Aorta (tissue), 5 donors: ENCODE measurements at regions not wholly inside any gene's neighbourhood (a gene's known extent, or its start where the extent isn't known, plus 50 kb on each side); places are given as distances from the start of the nearest gene placed in this dataset.

Source experiments
- ATAC-seq: fragments of 200-7000 bp; cut with Tn5 transposase; one replicate; pipeline ENCODE4 v1.9.1; 2022; ENCODE audit warnings: moderate library complexity; ENCODE audit not compliant: low FRiP score
- DNase-seq, 2 donors: peaks; one replicate each; pipeline ENCODE4 v3.0.0-alpha.2; 2020
- H3K27ac ChIP-seq, 2 donors: one replicate each; pipeline ENCODE4 v1.5.1; 2013; ENCODE audit warnings: low read length in 2 of 2, mild to moderate bottlenecking in 2 of 2, moderate library complexity in 2 of 2, control low read depth in 1 of 2, inconsistent platforms in 1 of 2, low read depth in 1 of 2
- H3K27me3 ChIP-seq, 2 donors: one replicate each; pipeline ENCODE4 v1.6.1; 2013; ENCODE audit warnings: control low read depth in 1 of 2, low read length in 1 of 2, mild to moderate bottlenecking in 1 of 2, moderate library complexity in 1 of 2; ENCODE audit not compliant: insufficient read depth in 2 of 2, control insufficient read depth in 1 of 2
- H3K36me3 ChIP-seq, 2 donors: one replicate each; pipeline ENCODE4 v1.6.1; 2013; ENCODE audit warnings: control low read depth in 1 of 2, low read length in 1 of 2, mild to moderate bottlenecking in 1 of 2; ENCODE audit not compliant: insufficient read depth in 2 of 2, control insufficient read depth in 1 of 2
- H3K4me1 ChIP-seq, 2 donors: one replicate each; pipeline ENCODE4 v1.6.1; 2013; ENCODE audit warnings: low read length in 2 of 2, control low read depth in 1 of 2, mild to moderate bottlenecking in 1 of 2, moderate library complexity in 1 of 2; ENCODE audit not compliant: insufficient read depth in 2 of 2, control insufficient read depth in 1 of 2
- H3K4me3 ChIP-seq, 2 donors: one replicate each; pipeline ENCODE4 v1.5.1; 2013; ENCODE audit warnings: low read length in 2 of 2, control low read depth in 1 of 2, mild to moderate bottlenecking in 1 of 2
- H3K9me3 ChIP-seq: one replicate; pipeline ENCODE4 v1.6.1; 2013; ENCODE audit warnings: mild to moderate bottlenecking, low read length; ENCODE audit not compliant: control insufficient read depth
- WGBS, 2 donors: extraction: QIAGEN DNeasy Blood & Tissue Kit; methylation state at CpG; one replicate each; pipeline ENCODE4 v1.1.7; 2013; 5-methylcytosine and 5-hydroxymethylcytosine counted together
- intact Hi-C, 2 donors: fragments of 100-400 bp; cut with DNase I; formaldehyde crosslinking; loops; one replicate each; pipeline versions ENCODE4 v1.14.2 to v1.15.0; 2022
- donor health status: healthy with polysubstance abuse.
- donor health status: Bipolar disorder and iron deficiency.
- donor health status: DM: no; HTN: no; CAD: no.
- donor health status: DM: no; HTN: no; CAD: no.
- donor health status: DM: yes; HTN: yes; CAD: no.

DNA sequence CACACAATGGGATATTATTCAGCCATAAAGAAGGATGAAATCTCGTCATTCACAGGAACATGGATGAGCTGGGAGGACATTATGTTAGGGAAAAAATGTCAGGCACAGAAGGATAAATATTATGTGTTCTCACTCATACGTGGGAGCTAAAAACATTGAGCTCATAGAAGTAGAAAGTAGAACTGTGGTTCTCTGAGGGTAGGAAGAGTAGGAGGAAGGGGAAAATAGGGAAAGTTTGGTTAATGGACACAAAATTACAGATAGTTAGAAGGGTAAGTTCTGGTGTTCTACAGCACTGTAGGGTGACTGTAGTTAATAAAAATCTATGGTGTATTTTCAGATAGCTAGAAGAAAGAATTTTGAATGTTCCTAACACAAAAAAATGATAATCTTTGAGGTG lies 102.6 kb upstream of the LIPC start:
- DNase-seq (no peak), ATAC-seq (no peak)
- no peaks in the 10 kb centered on the region for H3K36me3 ChIP-seq
- H3K27me3 ChIP-seq, result no peaks in the 10 kb centered on the region
- H3K4me3 ChIP-seq, result no peak overlapping the region
- H3K9me3 ChIP-seq, result no peaks in the 10 kb centered on the region
- intact Hi-C loops, result no loop called here
- H3K4me1 ChIP-seq, result peaks cover 0 to 4% of the 10 kb centered on the region in 2 donors
- no peak overlapping the region for H3K27ac ChIP-seq
- WGBS, 2 donors, result 49 to 55% methylated on average over 2 of the region's 2 CpGs

DNA sequence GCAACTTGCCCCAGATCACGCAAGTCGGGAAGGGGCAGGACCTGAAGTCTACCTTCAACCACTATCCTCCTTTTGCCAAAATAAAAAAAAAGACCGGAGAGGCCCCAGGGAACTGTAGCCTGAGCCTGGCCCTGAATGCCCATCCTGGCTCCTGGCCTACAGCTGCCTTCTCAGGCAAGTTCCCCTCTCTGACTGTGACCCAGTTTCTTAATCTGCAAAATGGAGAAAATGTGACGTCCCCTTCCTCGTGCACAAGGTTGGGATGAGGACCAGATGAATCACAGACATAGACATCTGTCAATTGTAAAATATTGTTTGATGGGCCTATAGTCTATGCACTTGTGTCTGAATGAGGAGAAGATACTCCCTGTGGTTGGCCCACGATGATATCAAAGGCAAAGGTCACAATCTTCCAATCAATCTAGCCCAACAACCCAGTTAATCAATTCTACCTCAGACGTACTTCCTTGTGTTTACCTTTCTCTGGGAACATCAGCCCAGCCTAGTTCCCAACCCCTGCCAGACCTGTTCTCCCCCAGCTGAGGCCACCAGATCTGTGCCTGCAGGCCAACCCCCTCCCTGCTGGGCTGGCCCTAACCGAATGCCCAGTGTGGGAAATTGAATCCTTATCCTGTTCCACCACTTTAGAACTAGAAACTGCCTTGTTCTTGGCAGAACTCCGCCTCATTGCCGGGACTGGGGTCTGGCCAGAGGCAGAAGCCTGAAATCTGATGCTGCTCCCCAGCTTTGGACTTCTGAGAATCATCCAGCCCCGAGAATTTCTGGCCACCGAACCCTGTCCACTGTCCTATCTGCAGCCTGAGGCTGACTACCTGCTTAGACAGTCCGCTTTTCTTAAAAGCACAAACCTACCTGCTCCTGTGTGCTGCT lies 101.8 kb upstream of the LIPC start:
- DNase-seq, result peak in 1 of 2 donors; percentile 62
- H3K36me3 ChIP-seq, result no peaks in the 10 kb centered on the region
- no peak for ATAC-seq
- no peak overlapping the region for H3K4me3 ChIP-seq
- peaks cover 0 to 4% of the 10 kb centered on the region in 2 donors for H3K4me1 ChIP-seq
- WGBS, 2 donors, result 55 to 59% methylated on average over 13 of the region's 13 CpGs
- no peaks in the 10 kb centered on the region for H3K27me3 ChIP-seq
- no peaks in the 10 kb centered on the region for H3K9me3 ChIP-seq
- H3K27ac ChIP-seq, result no peak overlapping the region
- intact Hi-C loops, result loop anchor here in 1 of 2 donors (10.0 kb wide), 1 partner anchor 115 kb away; no protein-coding TSS in a partner anchor

DNA sequence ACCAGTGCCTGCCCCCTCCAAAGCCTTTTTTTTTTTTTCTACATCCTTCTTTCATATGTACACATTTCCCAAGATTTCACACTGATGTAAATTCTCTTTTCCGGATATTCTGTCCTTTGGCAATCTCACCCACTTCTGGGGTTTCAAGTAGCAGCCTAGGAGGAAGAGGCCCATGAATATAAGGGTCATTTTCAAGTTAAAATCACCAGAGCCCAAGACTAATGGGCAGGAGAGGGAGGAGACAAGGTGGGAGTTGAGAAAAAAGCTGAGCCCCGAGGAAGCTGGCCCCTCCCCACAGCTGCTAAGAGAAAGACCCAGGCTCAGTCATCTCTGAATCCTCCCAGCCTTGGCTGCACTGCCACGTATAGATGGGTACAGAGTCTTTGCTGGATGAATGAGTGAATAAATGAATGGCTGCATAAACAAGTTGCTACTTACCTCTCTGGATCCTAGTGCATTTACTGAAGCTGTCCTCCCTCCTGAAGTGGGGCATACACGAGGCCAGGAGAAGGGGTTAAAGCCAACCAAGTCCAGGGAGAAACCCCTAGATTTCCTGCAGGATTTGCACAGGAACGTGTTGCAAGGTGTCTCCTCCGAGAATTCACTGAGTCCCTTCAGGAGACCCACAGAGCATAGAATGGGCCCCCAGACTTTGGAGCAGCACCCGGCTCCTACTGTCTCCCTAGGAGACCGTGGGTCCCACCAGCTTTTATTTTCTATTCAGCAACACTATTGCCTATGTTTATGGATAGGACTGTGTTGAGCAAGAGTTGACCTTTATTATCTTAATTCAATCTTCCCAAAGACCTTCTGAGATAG lies 100.8 kb upstream of the LIPC start:
- no peaks in the 10 kb centered on the region for H3K27me3 ChIP-seq
- 63 to 65% methylated on average over 8 of the region's 8 CpGs for WGBS, 2 donors
- no peak overlapping the region for H3K4me3 ChIP-seq
- ATAC-seq (no peak), DNase-seq (no peak)
- H3K9me3 ChIP-seq, result no peaks in the 10 kb centered on the region
- intact Hi-C loops, result loop anchor here in 1 of 2 donors (10.0 kb wide), 1 partner anchor 114 kb away; no protein-coding TSS in a partner anchor
- no peaks in the 10 kb centered on the region for H3K36me3 ChIP-seq
- H3K27ac ChIP-seq, result no peak overlapping the region
- H3K4me1 ChIP-seq, result peaks cover 0 to 4% of the 10 kb centered on the region in 2 donors

DNA sequence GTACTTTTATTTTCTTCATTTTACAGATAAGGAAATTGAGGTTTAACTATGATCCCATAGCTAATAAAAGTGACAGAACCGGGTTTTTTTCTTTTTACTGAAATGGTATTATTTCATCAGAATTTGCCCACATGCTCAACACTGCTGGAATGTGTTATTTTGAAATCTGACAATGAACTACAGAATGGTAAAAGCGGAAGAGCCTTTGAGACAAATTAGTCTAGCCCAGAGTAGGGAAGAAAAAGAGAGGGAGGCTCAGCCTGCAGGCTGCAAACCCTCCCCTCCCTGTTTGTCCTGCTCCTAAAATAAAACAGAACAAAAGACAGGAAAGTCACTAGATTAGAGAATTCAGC lies 100.3 kb upstream of the LIPC start:
- Histone ChIP-seq H3K27ac (peak overlapping the region in 1 of 2 donors; percentile 7), H3K4me1 (peaks cover 0 to 4% of the 10 kb centered on the region in 2 donors), H3K36me3 (no peaks in the 10 kb centered on the region), H3K4me3 (no peak overlapping the region), H3K9me3 (no peaks in the 10 kb centered on the region), H3K27me3 (no peaks in the 10 kb centered on the region)
- ATAC-seq (peak; percentile 63), DNase-seq (no peak)
- 46 to 52% methylated on average over 2 of the region's 2 CpGs for WGBS, 2 donors
- intact Hi-C loops, result loop anchor here in 1 of 2 donors (10.0 kb wide), 1 partner anchor 113 kb away; no protein-coding TSS in a partner anchor

DNA sequence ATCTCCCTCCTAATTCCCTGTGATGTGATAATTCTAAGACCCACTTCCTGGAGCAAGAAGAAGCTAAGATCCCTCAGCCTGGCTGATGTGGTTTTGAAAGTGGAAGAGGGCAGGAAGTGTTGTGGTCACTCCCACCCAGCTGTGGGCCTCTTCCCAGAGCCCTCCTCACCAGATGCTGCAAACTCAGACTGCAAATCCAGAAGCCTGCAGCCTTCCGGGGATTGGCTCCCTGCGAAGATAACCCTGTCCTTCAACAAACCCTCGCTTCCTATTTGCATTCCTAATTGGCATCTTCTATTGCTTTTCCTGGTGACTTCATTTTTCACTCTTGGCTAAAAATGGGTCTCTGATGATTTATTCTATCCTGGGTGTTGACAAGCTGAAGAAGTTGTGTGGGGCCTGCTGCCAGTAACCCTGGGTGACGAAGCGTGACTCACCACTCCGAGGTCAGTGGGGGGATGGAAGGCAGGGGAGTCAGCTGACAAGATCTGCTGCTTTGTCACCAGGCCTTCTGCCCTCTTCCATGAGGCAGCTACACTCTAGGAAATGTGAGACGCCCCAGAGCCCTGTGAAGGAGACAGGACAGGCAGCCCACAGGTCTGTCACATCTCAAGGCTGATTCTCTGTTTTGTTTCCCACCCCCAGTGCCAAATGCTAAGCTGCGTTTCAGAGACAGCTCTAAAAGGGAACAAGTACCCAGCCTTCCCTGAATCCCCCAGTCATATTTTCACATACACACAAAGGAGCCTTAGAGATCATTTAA lies 99.7 kb upstream of the LIPC start:
- ATAC-seq, result peak; percentile 96
- WGBS, 2 donors, result 1% methylated on average over 8 of the region's 8 CpGs

DNA sequence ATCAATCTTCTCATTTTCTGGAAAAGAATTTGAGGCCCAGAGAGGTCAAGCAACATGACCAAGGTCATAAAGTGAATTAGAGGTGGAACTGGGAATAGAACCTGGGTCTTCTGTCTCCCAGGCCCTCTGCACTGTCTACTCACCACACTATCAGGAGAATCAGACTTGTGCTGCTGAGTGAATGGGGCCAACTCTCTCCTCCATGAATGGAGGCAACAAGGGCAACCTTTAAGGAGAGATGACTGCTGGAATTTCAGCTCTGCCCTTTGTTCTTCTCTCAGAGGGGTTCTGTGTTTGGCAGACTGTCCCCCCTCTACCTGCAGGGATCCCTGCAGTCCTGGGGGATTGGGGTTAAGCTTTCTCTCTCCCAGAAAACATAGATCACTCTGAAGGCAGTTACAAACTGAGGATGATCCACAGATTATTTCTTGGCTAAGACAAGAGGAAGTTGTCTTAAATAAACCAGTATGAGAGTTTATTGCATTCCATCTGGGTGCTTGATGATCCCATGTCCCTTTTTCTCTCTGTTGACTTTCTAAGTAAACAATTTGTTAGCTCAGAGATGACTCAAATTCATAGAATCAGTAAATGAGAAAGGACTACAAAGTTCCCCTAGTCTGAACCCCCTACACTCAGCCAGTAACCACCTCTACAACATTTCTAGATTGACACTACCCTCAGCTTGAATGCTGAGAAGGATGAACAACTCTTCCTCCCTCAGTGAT lies 99.0 kb upstream of the LIPC start:
- Histone ChIP-seq H3K27me3 (no peaks in the 10 kb centered on the region), H3K4me1 (peaks cover 0 to 4% of the 10 kb centered on the region in 2 donors), H3K4me3 (no peak overlapping the region), H3K9me3 (no peaks in the 10 kb centered on the region), H3K36me3 (no peaks in the 10 kb centered on the region), H3K27ac (peak overlapping the region in 1 of 2 donors; percentile 41)
- no peak for ATAC-seq
- no peak for DNase-seq
- intact Hi-C loops, result loop anchor here in 1 of 2 donors (1.0 to 10.0 kb wide), 2 partner anchors 112 to 416 kb away; partner anchors contain the start of gene ADAM10

More for the DNA sequence above, 99.7 kb upstream of the LIPC start:
- peak; percentile 96 to 98 for DNase-seq
- no peaks in the 10 kb centered on the region for H3K9me3 ChIP-seq
- intact Hi-C loops, result loop anchor here in 1 of 2 donors (1.0 to 10.0 kb wide), 2 partner anchors 113 to 417 kb away; partner anchors contain the start of gene ADAM10
- H3K4me1 ChIP-seq, result peaks cover 0 to 4% of the 10 kb centered on the region in 2 donors
- H3K4me3 ChIP-seq, result no peak overlapping the region
- no peaks in the 10 kb centered on the region for H3K36me3 ChIP-seq
- peak overlapping the region in 1 of 2 donors; percentile 41 for H3K27ac ChIP-seq
- H3K27me3 ChIP-seq, result no peaks in the 10 kb centered on the region

- intact Hi-C loops, result loop anchor here in 1 of 2 donors (10.0 kb wide), 1 partner anchor 110 kb away; no protein-coding TSS in a partner anchor
- WGBS, 2 donors, result 73 to 86% methylated on average over 2 of the region's 2 CpGs
These were observed 97.0 kb upstream of the LIPC start for GRCh38 chr15:58334803-58335202.

More at GRCh38 chr15:58334803-58335202, 97.0 kb upstream of the LIPC start:
- Histone ChIP-seq H3K4me1 (peaks cover 0 to 4% of the 10 kb centered on the region in 2 donors), H3K27me3 (no peaks in the 10 kb centered on the region), H3K4me3 (no peak overlapping the region), H3K36me3 (no peaks in the 10 kb centered on the region), H3K27ac (no peak overlapping the region), H3K9me3 (no peaks in the 10 kb centered on the region)
- DNase-seq (no peak), ATAC-seq (no peak)
